ENCODE measurements at regions not wholly inside any gene's neighbourhood (a gene's known extent, or its start where the extent isn't known, plus 50 kb on each side); places are given as distances from the start of the nearest gene placed in this dataset.

GRCh38 chr20:11387189-11387754 is 530.4 kb upstream of the BTBD3 start:
- peak; percentile 3 for DNase-seq (ENCODE audit: low read depth, low spot score)
- Histone ChIP-seq H3K4me1 (ENCODE audit: control insufficient read depth in 1 of 2, insufficient read depth in 2 of 2, low read length in 2 of 2) (peaks cover 0 to 9% of the 10 kb centered on the region in 2 experiments; a peak in 2 of 4 replicates), H3K4me2 (ENCODE audit: low read length) (no peak overlapping the region), H3K9me2 (ENCODE audit: insufficient read depth) (no peaks in the 10 kb centered on the region), H3K27ac (ENCODE audit: low read depth, low read length) (no peak overlapping the region), H3K27me3 (ENCODE audit: insufficient read depth, low read length) (no peaks in the 10 kb centered on the region), H3K79me2 (ENCODE audit: insufficient read depth, low read length) (no peaks in the 10 kb centered on the region), H3K9ac (ENCODE audit: low read length) (no peak overlapping the region), H4K20me1 (ENCODE audit: insufficient read depth) (no peaks in the 10 kb centered on the region), H3K36me3 (ENCODE audit: control insufficient read depth in 1 of 2, insufficient read depth in 2 of 2, low read length in 2 of 2) (no peaks in the 10 kb centered on the region), H3K9me3 (ENCODE audit: control insufficient read depth in 1 of 2, insufficient read depth in 1 of 2, low read depth in 1 of 2, low read length in 2 of 2) (no peaks in the 10 kb centered on the region), H3K4me3 (replicated peaks in 1 of 2; ENCODE audit: low read depth in 1 of 2, low read length in 2 of 2) (no peak overlapping the region), H2AFZ (ENCODE audit: low read depth, low read length, poor library complexity, severe bottlenecking) (no peak overlapping the region)
- RAD21 ChIA-PET (ENCODE audit: low non-redundant PET in 1 of 2, low total read pairs in 2 of 2, uncharacterized antibody in 2 of 2, unreplicated experiment in 2 of 2) = no interaction called here
- CTCF ChIA-PET = no interaction called here
- ATAC-seq = no peak
- TF ChIP-seq ELF1 (IDR thresholded peaks at IDR 0.05; ENCODE audit: borderline replicate concordance, low read depth) (no peak), ZNF274 (IDR thresholded peaks at IDR 0.05; ENCODE audit: low read depth, low read length) (no peak), ZBTB33 (IDR thresholded peaks at IDR 0.05; ENCODE audit: extremely low read depth, insufficient replicate concordance, low read length) (no peak), YY1 (IDR thresholded peaks at IDR 0.05; ENCODE audit: extremely low read depth, insufficient replicate concordance, low read depth, low read length) (no peak), CTCF (IDR thresholded peaks at IDR 0.05 in 2 of 3, conservative IDR thresholded peaks at IDR 0.05 in 1 of 3; ENCODE audit: borderline replicate concordance in 1 of 3, insufficient read depth in 1 of 3, low read depth in 2 of 3, low read length in 2 of 3) (no peak), EZH2 (IDR thresholded peaks at IDR 0.05) (no peak), CBX3 (IDR thresholded peaks at IDR 0.05; ENCODE audit: low read depth) (no peak), EZH2phosphoT487 (IDR thresholded peaks at IDR 0.05; ENCODE audit: borderline replicate concordance) (no peak), RAD21 (IDR thresholded peaks at IDR 0.05; ENCODE audit: low read depth) (no peak), FOSL1 (IDR thresholded peaks at IDR 0.05; ENCODE audit: low read depth) (no peak), SRF (IDR thresholded peaks at IDR 0.05; ENCODE audit: low read depth) (no peak), ATF3 (IDR thresholded peaks at IDR 0.05) (no peak), REST (IDR thresholded peaks at IDR 0.05; ENCODE audit: low read depth) (no peak), TCF7L2 (IDR thresholded peaks at IDR 0.05; ENCODE audit: borderline replicate concordance, extremely low read depth, insufficient read depth, insufficient read length) (no peak), JUND (IDR thresholded peaks at IDR 0.05) (no peak), POLR2AphosphoS5 (IDR thresholded peaks at IDR 0.05; ENCODE audit: low read depth, low read length) (no peak), CEBPB (IDR thresholded peaks at IDR 0.05; ENCODE audit: low read depth) (no peak), POLR2A (IDR thresholded peaks at IDR 0.05; ENCODE audit: borderline replicate concordance, extremely low read depth, insufficient read depth, insufficient read length) (no peak), MAX (IDR thresholded peaks at IDR 0.05) (no peak)
- BruUV-seq (replicated peaks) = no TSS peak
- POLR2A ChIA-PET = no interaction called here
- intact Hi-C loops (cut with micrococcal nuclease) = no loop called here
